IPS-20b (cell line): ENCODE measurements at regions not wholly inside any gene's neighbourhood (a gene's known extent, or its start where the extent isn't known, plus 50 kb on each side); places are given as distances from the start of the nearest gene placed in this dataset.

Source experiments
- H3K27ac ChIP-seq: one replicate; pipeline ENCODE4 v1.5.1; 2013; ENCODE audit warnings: low read length
- H3K27me3 ChIP-seq: 2 replicates; pipeline ENCODE4 v1.6.1; 2013; ENCODE audit warnings: mild to moderate bottlenecking, low read length, inconsistent platforms; ENCODE audit not compliant: insufficient read depth
- H3K36me3 ChIP-seq: 2 replicates; pipeline ENCODE4 v1.6.1; 2013; ENCODE audit warnings: low read depth, mild to moderate bottlenecking, inconsistent platforms, low read length, moderate library complexity; ENCODE audit not compliant: insufficient read depth
- H3K4me1 ChIP-seq: 2 replicates; pipeline ENCODE4 v1.6.1; 2013; ENCODE audit warnings: mild to moderate bottlenecking, control low read depth, inconsistent platforms, low read length, moderate library complexity; ENCODE audit not compliant: insufficient read depth
- H3K4me3 ChIP-seq: 2 replicates; pipeline ENCODE4 v1.5.1; 2013; ENCODE audit warnings: mild to moderate bottlenecking, low read length, inconsistent platforms
- H3K9ac ChIP-seq: 2 replicates; pipeline ENCODE4 v1.6.1; 2013; ENCODE audit warnings: low read depth, mild to moderate bottlenecking, inconsistent platforms, low read length, moderate library complexity
- H3K9me3 ChIP-seq: 2 replicates; pipeline ENCODE4 v1.6.1; 2013; ENCODE audit warnings: mild to moderate bottlenecking, low read depth, low read length, inconsistent platforms; ENCODE audit not compliant: insufficient read depth

DNA sequence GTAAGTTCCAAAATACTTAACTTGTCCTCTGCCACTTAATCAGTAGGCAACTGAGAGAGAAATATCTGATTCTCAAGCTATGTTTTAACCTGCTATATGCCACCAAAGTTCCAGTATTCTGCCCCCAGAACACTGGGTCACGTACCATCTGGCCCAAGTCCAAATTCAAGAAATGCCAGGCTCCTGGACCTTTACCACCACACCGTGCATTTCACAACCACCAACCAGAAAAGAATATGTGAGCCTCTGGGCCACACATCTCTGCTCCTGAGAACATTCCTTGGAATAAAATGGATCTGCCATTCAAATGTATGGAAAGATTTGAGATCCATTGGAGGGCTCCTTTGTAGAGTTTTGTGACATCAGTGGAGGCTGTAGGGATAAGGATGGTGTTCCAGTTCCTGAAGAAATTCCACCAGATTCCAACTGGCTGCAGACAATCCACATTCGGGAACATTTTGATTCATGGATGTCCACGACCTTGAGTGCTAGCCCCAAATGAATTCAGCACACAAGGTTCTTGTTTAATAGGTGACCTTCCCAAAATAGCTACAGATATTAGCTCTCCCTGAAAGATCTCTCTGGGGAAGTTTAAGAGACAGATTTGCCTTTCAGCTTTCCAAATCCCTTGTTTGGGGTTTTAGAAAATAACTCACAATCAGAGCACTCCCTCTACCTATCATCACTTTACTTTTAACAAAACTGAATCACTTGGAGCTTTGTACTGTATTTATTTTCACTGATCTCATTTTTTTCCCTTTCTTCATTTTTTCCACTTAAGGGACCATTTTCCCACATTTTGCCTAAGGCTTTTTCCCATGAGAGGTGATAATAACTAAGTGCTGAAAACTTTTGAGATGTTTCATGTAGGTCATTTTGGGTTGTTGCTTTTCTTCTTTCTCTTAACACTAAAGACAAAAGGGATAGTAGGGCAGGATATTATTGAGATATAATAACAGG is 128.4 kb upstream of the ZC3H11B start:
- Histone ChIP-seq H3K4me1 (no peaks in the 10 kb centered on the region), H3K9ac (no peak overlapping the region), H3K27me3 (no peaks in the 10 kb centered on the region), H3K9me3 (no peaks in the 10 kb centered on the region), H3K36me3 (no peaks in the 10 kb centered on the region), H3K4me3 (no peak overlapping the region), H3K27ac (no peak overlapping the region)

DNA sequence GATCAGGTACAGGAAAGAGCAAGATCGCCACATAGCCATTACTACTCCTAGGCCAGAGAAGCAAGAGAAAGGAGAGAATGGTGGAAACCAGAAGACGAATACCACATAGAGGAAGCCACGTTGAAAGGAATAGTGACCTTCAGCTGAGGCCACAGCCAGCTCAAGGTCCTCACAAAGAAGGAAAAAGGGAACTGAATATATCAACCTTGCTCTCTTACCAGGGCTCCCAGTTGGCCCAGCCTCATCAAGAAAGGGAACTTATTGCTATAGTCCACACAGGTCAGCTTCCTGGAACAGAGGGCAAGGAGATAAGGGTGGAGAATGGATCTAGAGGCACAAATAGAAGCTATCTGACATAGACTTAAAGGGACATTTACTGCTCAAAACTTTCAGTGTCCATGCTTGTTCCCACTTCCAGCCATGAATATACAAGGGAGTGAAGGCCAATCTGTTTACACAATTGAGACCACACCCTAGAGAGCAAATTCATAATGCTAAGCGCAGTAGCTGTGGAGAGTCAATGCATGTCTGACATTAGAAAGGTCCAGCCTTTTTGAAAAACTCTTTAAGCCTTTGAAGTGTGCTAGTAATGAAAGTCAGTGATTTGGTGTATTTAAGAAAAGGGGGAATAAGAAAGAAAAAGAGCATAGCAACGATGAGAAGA is 120.7 kb upstream of the ZC3H11B start:
- no peak overlapping the region for H3K9ac ChIP-seq
- H3K36me3 ChIP-seq = no peaks in the 10 kb centered on the region
- no peak overlapping the region for H3K4me3 ChIP-seq
- no peaks in the 10 kb centered on the region for H3K27me3 ChIP-seq
- no peaks in the 10 kb centered on the region for H3K4me1 ChIP-seq
- no peaks in the 10 kb centered on the region for H3K9me3 ChIP-seq
- no peak overlapping the region for H3K27ac ChIP-seq

DNA sequence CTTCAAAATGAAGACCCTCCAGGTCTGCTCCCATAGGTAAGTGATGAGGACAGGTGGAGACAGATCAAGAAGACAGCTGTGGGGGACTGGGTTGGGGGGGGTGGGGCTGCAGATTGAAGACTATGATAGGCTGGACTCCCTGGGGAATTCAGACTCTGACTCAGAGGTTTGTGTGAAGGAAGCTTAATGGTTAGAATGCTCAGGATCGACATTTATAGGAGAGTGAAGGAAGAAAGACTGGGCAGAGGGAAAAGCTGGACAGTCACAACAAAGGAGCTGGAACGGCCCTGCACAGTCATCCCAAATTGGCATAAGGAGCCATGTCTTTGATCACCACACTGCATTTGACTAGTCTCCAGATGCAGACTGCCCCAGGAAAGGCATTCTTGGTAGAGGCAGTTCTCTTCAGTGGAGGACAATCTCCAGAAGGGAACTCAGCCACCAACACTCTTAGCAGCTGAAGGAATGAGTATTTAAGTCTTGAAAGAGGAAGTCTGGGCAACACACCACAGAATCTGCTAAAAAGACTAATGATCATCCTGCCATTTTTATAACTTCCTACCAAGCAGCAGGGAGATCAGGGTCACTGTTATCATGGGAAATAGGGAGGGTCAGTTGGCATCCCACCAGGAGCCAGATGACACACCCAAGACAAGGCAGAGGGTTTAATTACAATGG is 120.0 kb upstream of the ZC3H11B start:
- no peak overlapping the region for H3K27ac ChIP-seq

DNA sequence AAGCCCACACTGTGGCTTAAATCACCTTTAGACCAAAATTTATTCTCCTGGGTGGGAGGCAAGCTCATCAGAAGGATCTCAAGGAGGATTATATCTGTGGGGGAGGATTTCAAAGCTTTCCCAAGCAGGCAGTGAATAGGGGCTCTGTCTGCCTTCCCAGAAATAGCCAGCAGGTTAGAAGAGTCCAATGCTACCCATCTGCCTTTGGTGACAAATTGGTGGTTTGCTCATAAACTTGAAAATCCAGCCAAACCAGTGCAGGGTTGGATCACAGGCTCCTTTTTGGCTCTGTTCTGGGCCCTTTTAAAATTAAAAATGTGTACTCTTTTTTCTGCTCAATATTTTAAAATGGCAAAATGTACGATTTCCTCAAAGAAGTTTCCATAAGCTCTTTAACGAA is 118.9 kb upstream of the ZC3H11B start:
- no peaks in the 10 kb centered on the region for H3K4me1 ChIP-seq
- H3K4me3 ChIP-seq = no peak overlapping the region
- no peak overlapping the region for H3K27ac ChIP-seq
- H3K27me3 ChIP-seq = no peaks in the 10 kb centered on the region
- H3K9me3 ChIP-seq = peaks cover 6% of the 10 kb centered on the region; the same call in 1 of the 2 replicates
- no peaks in the 10 kb centered on the region for H3K36me3 ChIP-seq
- no peak overlapping the region for H3K9ac ChIP-seq

More for the DNA sequence above, 120.0 kb upstream of the ZC3H11B start:
- Histone ChIP-seq H3K4me3 (no peak overlapping the region), H3K36me3 (no peaks in the 10 kb centered on the region), H3K4me1 (no peaks in the 10 kb centered on the region), H3K9ac (no peak overlapping the region), H3K9me3 (no peaks in the 10 kb centered on the region), H3K27me3 (no peaks in the 10 kb centered on the region)

DNA sequence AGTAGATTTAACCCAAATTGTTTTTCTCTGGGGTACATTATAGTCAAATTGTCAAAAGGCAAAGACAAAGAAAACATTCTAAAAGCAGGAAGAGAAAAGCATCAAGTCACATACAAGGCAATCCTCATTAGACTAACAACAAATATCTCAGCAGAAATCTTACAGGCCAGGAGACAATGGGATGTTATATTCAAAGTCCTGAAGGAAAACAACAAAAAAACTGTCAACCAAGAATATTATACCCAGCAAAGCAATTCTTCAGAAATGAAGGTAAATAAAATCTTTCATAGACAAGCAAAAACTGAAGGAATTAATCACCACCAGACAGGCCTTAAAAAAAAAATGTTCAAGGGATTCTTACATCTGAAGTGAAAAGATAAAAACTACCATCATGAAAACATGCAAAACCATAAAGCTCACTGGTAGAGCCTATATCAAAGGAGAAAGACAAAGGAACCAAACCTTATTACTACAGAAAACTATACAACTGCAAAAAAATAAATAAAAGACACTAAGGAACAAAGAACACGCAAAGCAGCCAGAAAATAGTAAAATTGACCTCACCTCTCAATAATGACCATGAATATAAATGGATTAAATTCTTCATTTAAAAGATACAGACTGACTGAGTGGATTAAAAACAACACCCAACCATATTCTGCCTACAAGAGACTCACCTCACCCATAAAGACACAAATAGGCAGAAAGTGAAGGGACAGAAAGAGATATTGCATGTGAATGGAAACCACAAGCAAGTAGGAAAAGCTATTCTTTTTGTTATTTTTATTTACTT is 113.8 kb upstream of the ZC3H11B start:
- no peaks in the 10 kb centered on the region for H3K36me3 ChIP-seq
- H3K9me3 ChIP-seq = peaks cover 13% of the 10 kb centered on the region; the same call in 1 of the 2 replicates
- no peaks in the 10 kb centered on the region for H3K4me1 ChIP-seq
- H3K4me3 ChIP-seq = no peak overlapping the region
- no peaks in the 10 kb centered on the region for H3K27me3 ChIP-seq
- H3K27ac ChIP-seq = no peak overlapping the region
- H3K9ac ChIP-seq = no peak overlapping the region

DNA sequence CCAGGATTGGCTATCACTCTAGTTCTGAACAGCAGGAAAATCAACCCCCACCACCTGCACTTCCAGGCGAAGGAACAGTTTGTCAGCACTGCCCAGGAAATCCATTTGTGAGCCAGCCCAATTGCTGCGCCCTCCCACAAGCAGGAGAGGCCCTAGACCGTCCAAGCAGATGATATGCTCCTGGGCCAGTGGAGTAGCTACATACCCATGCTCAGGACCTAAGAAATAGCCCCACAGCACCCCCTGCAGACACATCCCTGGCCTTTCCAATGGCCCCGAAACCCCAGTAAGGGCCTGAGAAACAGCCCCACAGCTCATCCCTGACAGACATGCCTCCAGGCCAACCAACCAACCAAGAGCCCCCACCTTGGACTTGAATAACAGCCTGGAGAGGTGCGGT is 111.5 kb upstream of the ZC3H11B start:
- H3K27me3 ChIP-seq = no peaks in the 10 kb centered on the region
- H3K27ac ChIP-seq = no peak overlapping the region
- no peak overlapping the region for H3K4me3 ChIP-seq
- no peaks in the 10 kb centered on the region for H3K4me1 ChIP-seq
- no peak overlapping the region for H3K9ac ChIP-seq
- H3K36me3 ChIP-seq = no peaks in the 10 kb centered on the region
- H3K9me3 ChIP-seq = peaks cover 13% of the 10 kb centered on the region; the same call in 1 of the 2 replicates

DNA sequence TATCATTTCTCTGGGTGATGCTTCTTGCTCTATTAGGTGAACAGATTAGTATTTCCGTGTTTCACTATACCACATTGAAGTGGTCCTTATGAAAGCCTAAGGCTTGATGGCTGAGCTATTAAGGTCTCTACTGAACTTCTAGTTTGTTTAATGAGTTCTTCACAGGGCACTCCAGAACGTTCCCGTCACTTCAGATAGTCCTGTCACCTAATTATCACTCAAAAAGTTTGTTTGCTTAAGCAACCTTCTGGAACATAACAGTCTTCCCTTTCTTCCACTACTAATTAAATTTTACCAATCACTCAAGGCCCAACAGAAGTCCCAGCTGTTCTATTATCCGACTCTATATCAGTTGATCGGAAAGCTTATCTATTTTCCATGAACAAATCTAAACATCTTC is 104.6 kb upstream of the ZC3H11B start:
- H3K27ac ChIP-seq = no peak overlapping the region
- H3K36me3 ChIP-seq = no peaks in the 10 kb centered on the region
- no peaks in the 10 kb centered on the region for H3K9me3 ChIP-seq
- no peak overlapping the region for H3K9ac ChIP-seq
- H3K27me3 ChIP-seq = no peaks in the 10 kb centered on the region
- no peak overlapping the region for H3K4me3 ChIP-seq
- no peaks in the 10 kb centered on the region for H3K4me1 ChIP-seq

DNA sequence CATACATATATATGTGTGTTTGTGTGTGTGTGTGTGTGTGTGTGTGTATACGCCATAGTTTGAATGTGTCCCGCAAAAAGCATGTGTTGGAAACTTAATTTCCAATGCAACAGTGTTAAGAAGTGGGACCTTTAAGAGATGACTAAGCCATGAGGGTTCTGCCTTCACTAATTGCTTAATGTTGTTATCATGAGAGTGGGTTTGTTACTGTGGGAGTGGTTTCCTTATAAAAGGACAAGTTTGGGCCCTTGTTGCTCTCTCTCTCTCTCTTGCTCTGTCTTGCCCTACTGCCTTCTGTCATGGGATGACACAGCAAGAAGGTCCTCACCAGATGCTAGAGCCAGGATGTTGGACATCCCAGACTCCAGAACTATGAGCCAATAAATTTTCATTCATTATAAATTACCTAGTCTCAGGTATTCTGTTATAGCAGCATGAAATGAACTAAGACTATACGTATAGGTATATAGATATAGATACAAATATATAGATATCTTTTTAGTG is 103.8 kb upstream of the ZC3H11B start:
- H3K9me3 ChIP-seq = no peaks in the 10 kb centered on the region
- no peaks in the 10 kb centered on the region for H3K27me3 ChIP-seq
- H3K9ac ChIP-seq = no peak overlapping the region
- H3K4me3 ChIP-seq = no peak overlapping the region
- H3K4me1 ChIP-seq = no peaks in the 10 kb centered on the region
- no peaks in the 10 kb centered on the region for H3K36me3 ChIP-seq
- no peak overlapping the region for H3K27ac ChIP-seq

DNA sequence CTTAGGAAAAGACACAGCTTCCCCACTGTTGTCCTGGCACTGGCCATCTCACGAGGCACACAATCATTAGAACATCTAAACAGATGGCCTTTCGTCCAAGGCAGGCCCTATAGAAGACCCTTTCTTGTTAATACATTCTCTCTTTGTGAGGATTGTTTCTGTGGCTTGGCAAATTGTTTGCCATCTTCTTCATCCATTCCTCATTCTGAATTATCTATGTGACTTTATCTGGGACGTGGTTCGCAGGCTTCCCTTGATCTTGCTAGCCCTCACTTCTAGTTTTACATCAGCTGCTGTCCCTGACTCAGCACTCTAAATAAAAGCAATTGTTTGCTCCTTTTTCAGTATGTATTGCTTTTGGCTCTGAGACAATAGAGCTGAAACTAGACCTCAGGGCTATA is 101.1 kb upstream of the ZC3H11B start:
- no peak overlapping the region for H3K9ac ChIP-seq
- H3K4me3 ChIP-seq = no peak overlapping the region
- no peaks in the 10 kb centered on the region for H3K36me3 ChIP-seq
- no peaks in the 10 kb centered on the region for H3K4me1 ChIP-seq
- H3K9me3 ChIP-seq = no peaks in the 10 kb centered on the region
- H3K27ac ChIP-seq = no peak overlapping the region
- H3K27me3 ChIP-seq = no peaks in the 10 kb centered on the region

DNA sequence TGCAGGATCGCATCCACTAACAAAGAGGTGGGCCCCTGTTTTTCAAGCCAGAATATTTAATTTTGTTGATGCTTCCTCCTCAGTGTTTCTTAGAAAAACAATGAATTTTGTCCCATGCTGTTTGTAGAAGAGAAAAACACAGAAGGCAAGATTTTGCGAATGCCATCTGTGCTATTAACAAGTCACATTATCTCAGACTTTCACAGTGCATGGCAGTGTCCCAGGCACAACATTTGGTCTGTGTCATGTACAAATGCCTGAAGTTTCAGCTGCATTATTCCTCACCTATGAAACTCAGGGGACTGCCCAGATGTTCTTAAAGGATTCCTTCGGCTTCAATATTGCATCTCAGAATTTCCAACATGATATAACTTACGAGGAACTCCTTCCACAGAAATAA is 99.6 kb upstream of the ZC3H11B start:
- no peak overlapping the region for H3K4me3 ChIP-seq
- H3K9me3 ChIP-seq = no peaks in the 10 kb centered on the region
- no peaks in the 10 kb centered on the region for H3K36me3 ChIP-seq
- no peak overlapping the region for H3K9ac ChIP-seq
- H3K4me1 ChIP-seq = no peaks in the 10 kb centered on the region
- no peaks in the 10 kb centered on the region for H3K27me3 ChIP-seq
- no peak overlapping the region for H3K27ac ChIP-seq
